H9 (cell line): ENCODE measurements at regions not wholly inside any gene's neighbourhood (a gene's known extent, or its start where the extent isn't known, plus 50 kb on each side); places are given as distances from the start of the nearest gene placed in this dataset.

ENCODE experiments used
- DNase-seq: peaks from one replicate; pipeline ENCODE4 v3.0.0-alpha.2; 2017
- H2AFZ ChIP-seq: one replicate; pipeline ENCODE4 v1.6.1; 2013; ENCODE audit warnings: mild to moderate bottlenecking, low read length, control low read depth, moderate library complexity
- H2AK5ac ChIP-seq: 2 replicates; pipeline ENCODE4 v1.6.1; 2013; ENCODE audit warnings: low read length, control low read depth, mixed read lengths; ENCODE audit not compliant: insufficient read length
- H2BK120ac ChIP-seq: one replicate; pipeline ENCODE4 v1.6.1; 2013; ENCODE audit warnings: low read depth, mild to moderate bottlenecking, low read length, control low read depth, inconsistent platforms; ENCODE audit not compliant: poor library complexity, severe bottlenecking
- H2BK12ac ChIP-seq: 2 replicates; pipeline ENCODE4 v1.6.1; 2013; ENCODE audit warnings: low read length, control low read depth, mixed read lengths, low read depth; ENCODE audit not compliant: insufficient read length
- H2BK15ac ChIP-seq: 2 replicates; pipeline ENCODE4 v1.6.1; 2013; ENCODE audit warnings: low read depth, low read length, control low read depth
- H2BK20ac ChIP-seq: one replicate; pipeline ENCODE4 v1.6.1; 2013; ENCODE audit warnings: low read depth, mild to moderate bottlenecking, low read length, control low read depth, inconsistent platforms; ENCODE audit not compliant: poor library complexity, severe bottlenecking
- H2BK5ac ChIP-seq: 2 replicates; pipeline ENCODE4 v1.6.1; 2013; ENCODE audit warnings: low read length, control low read depth, mixed read lengths; ENCODE audit not compliant: insufficient read length
- H3K14ac ChIP-seq: 2 replicates; pipeline ENCODE4 v1.6.1; 2013; ENCODE audit warnings: low read length, control low read depth; ENCODE audit not compliant: insufficient read depth
- H3K18ac ChIP-seq: 2 replicates; pipeline ENCODE4 v1.6.1; 2013; ENCODE audit warnings: low read depth, mild to moderate bottlenecking, mixed read lengths, low read length, control low read depth; ENCODE audit not compliant: insufficient read length
- H3K23ac ChIP-seq: 2 replicates; pipeline ENCODE4 v1.6.1; 2013; ENCODE audit warnings: low read length, control low read depth, mixed read lengths, low read depth; ENCODE audit not compliant: insufficient read length
- H3K23me2 ChIP-seq: 2 replicates; pipeline ENCODE4 v1.6.1; 2013; ENCODE audit warnings: low read depth, mild to moderate bottlenecking, mixed read lengths, low read length, control low read depth; ENCODE audit not compliant: insufficient read length, poor library complexity, severe bottlenecking
- H3K27ac ChIP-seq: 2 replicates; pipeline ENCODE4 v1.5.1; 2013; ENCODE audit warnings: low read length, control low read depth, mixed read lengths, low read depth; ENCODE audit not compliant: insufficient read length
- H3K27me3 ChIP-seq: 2 replicates; pipeline ENCODE4 v1.6.1; 2013; ENCODE audit warnings: low read length, control low read depth, inconsistent platforms; ENCODE audit not compliant: insufficient read depth
- H3K4ac ChIP-seq: 2 replicates; pipeline ENCODE4 v1.6.1; 2013; ENCODE audit warnings: low read depth, mild to moderate bottlenecking, control low read depth, inconsistent platforms, low read length, moderate library complexity
- H3K4me1 ChIP-seq: 2 replicates; pipeline ENCODE4 v1.6.1; 2013; ENCODE audit warnings: low read length, control low read depth, inconsistent platforms; ENCODE audit not compliant: insufficient read depth
- H3K4me2 ChIP-seq: 2 replicates; pipeline ENCODE4 v1.6.1; 2013; ENCODE audit warnings: low read length, control low read depth, mixed read lengths; ENCODE audit not compliant: insufficient read length, insufficient read depth
- H3K56ac ChIP-seq: 2 replicates; pipeline ENCODE4 v1.6.1; 2013; ENCODE audit warnings: low read depth, mild to moderate bottlenecking, mixed read lengths, low read length, control low read depth; ENCODE audit not compliant: insufficient read length
- H3K79me1 ChIP-seq: 2 replicates; pipeline ENCODE4 v1.6.1; 2013; ENCODE audit warnings: low read depth, mild to moderate bottlenecking, moderate library complexity, low read length, control low read depth, inconsistent platforms; ENCODE audit not compliant: insufficient read depth, poor library complexity, severe bottlenecking
- H3K79me2 ChIP-seq: 2 replicates; pipeline ENCODE4 v1.6.1; 2013; ENCODE audit warnings: low read length, control low read depth, inconsistent platforms; ENCODE audit not compliant: insufficient read depth
- H3K9ac ChIP-seq: 2 replicates; pipeline ENCODE4 v1.6.1; 2013; ENCODE audit warnings: low read length, control low read depth, mixed read lengths; ENCODE audit not compliant: insufficient read length; ENCODE audit errors: extremely low read depth
- H3K9me3 ChIP-seq: one replicate; pipeline ENCODE4 v1.6.1; 2013; ENCODE audit warnings: low read depth, low read length, inconsistent platforms; ENCODE audit not compliant: control insufficient read depth
- H3T11ph ChIP-seq: one replicate; pipeline ENCODE4 v1.6.1; 2013; ENCODE audit warnings: mild to moderate bottlenecking, low read length, control low read depth, inconsistent platforms
- H4K20me1 ChIP-seq: one replicate; pipeline ENCODE4 v1.6.1; 2013; ENCODE audit not compliant: control insufficient read depth, insufficient read length, insufficient read depth
- H4K5ac ChIP-seq: 2 replicates; pipeline ENCODE4 v1.6.1; 2013; ENCODE audit warnings: low read depth, mild to moderate bottlenecking, mixed read lengths, low read length, control low read depth; ENCODE audit not compliant: insufficient read length
- H4K8ac ChIP-seq: replicated peaks from 2 replicates; pipeline ENCODE4 v1.6.1; 2013; ENCODE audit warnings: low read length, control low read depth, mixed read lengths, low read depth; ENCODE audit not compliant: insufficient read length
- H4K91ac ChIP-seq: 2 replicates; pipeline ENCODE4 v1.6.1; 2013; ENCODE audit warnings: low read depth, mild to moderate bottlenecking, moderate library complexity, mixed read lengths, low read length, control low read depth; ENCODE audit not compliant: insufficient read length
- H3K27ac Mint-ChIP-seq, 3 experiments: 2 replicates in 2 of 3; 3 replicates in 1 of 3; pipeline ENCODE4 v1.8.0; 2020 to 2021; ENCODE audit warnings: mixed read lengths in 3 of 3, mild to moderate bottlenecking in 1 of 3, moderate library complexity in 1 of 3
- H3K27me3 Mint-ChIP-seq: 2 replicates; pipeline ENCODE4 v1.8.0; 2021; ENCODE audit warnings: low read depth, mild to moderate bottlenecking, moderate library complexity, mixed read lengths
- H3K36me3 Mint-ChIP-seq, 3 experiments: 2 replicates in 2 of 3; 3 replicates in 1 of 3; pipeline ENCODE4 v1.8.0; 2020 to 2021; ENCODE audit warnings: low read depth in 3 of 3, mixed read lengths in 3 of 3; ENCODE audit not compliant: insufficient read depth in 1 of 3
- H3K4me1 Mint-ChIP-seq, 2 experiments: 2 replicates each; pipeline ENCODE4 v1.8.0; 2020; ENCODE audit warnings: mixed read lengths in 2 of 2
- H3K4me3 Mint-ChIP-seq, 2 experiments: 2 replicates in 1 of 2; 3 replicates in 1 of 2; pipeline ENCODE4 v1.8.0; 2020 to 2021; ENCODE audit warnings: mild to moderate bottlenecking in 2 of 2, mixed read lengths in 2 of 2, moderate library complexity in 1 of 2
- H3K9me3 Mint-ChIP-seq, 2 experiments: 2 replicates in 1 of 2; 3 replicates in 1 of 2; pipeline ENCODE4 v1.8.0; 2020; ENCODE audit warnings: mild to moderate bottlenecking in 2 of 2, mixed read lengths in 2 of 2, moderate library complexity in 1 of 2
- WGBS: extraction: QIAGEN DNeasy Blood & Tissue Kit; methylation state at CpG from one replicate; pipeline ENCODE4 v1.1.7; 2013; ENCODE audit warnings: missing lambda C conversion rate, low lambda C conversion rate, mixed read lengths; ENCODE audit not compliant: insufficient read length; ENCODE audit errors: extremely low coverage; 5-methylcytosine and 5-hydroxymethylcytosine counted together
- TF ChIP-seq, protein P1 (sequence below): fragments of 200-600 bp; sonication (generic); conservative IDR thresholded peaks from 3 replicates; pipeline ENCODE4 v1.8.0; 2021; ENCODE audit warnings: antibody characterized with exemption, mild to moderate bottlenecking

DNA sequence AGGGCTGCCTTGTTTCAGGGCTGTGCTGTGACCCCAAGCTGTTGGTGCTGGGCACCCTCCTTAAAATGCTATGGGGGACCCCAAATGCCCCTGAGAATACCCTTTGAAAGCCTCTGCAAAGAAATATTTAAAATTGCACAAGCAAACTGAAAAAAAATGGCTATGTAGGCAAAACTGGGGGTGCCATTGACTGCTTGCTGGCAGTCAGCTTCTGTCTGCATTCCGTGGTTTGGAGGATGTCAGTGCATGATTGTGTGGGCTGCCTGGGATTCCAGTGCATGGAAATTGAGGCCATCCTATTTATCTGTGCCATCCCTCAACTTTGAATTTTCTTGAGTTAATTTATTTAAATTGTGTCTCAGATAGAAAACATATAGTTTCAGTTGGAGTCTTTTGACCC is 113.7 kb upstream of the RTL1 start:
- DNase-seq, result peak; percentile 8
- Histone ChIP-seq H4K20me1 (no peaks in the 10 kb centered on the region), H3K14ac (no peak overlapping the region), H3K4ac (no peak overlapping the region), H2BK20ac (no peak overlapping the region), H2BK5ac (no peak overlapping the region), H3K27me3 (no peaks in the 10 kb centered on the region), H3K9ac (no peak overlapping the region), H3T11ph (no peak overlapping the region), H2AFZ (no peak overlapping the region), H3K56ac (no peak overlapping the region), H3K18ac (no peak overlapping the region), H3K23me2 (no peaks in the 10 kb centered on the region), H2BK15ac (no peak overlapping the region), H4K91ac (no peak overlapping the region), H2AK5ac (no peak overlapping the region), H4K5ac (no peak overlapping the region), H3K27ac (no peak overlapping the region), H3K4me2 (no peak overlapping the region), H3K4me1 (no peaks in the 10 kb centered on the region), H4K8ac (no peak overlapping the region), H3K79me1 (no peaks in the 10 kb centered on the region), H3K79me2 (no peaks in the 10 kb centered on the region), H2BK120ac (no peak overlapping the region), H3K9me3 (no peaks in the 10 kb centered on the region), H2BK12ac (no peak overlapping the region), H3K23ac (no peak overlapping the region)
- Mint-ChIP-seq H3K9me3 (peaks cover 19 to 35% of the 10 kb centered on the region in 2 experiments), H3K27me3 (peaks cover 9% of the 10 kb centered on the region), H3K27ac (no peak overlapping the region), H3K4me1 (peaks cover 7% of the 10 kb centered on the region in 2 experiments), H3K36me3 (peaks cover 2 to 19% (median 9%) of the 10 kb centered on the region in 3 experiments; a peak in 4 of 7 replicates), H3K4me3 (no peak overlapping the region)
- no CpG with 5 or more reads among the region's 1 CpG for WGBS
- TF ChIP-seq, protein P1, sequence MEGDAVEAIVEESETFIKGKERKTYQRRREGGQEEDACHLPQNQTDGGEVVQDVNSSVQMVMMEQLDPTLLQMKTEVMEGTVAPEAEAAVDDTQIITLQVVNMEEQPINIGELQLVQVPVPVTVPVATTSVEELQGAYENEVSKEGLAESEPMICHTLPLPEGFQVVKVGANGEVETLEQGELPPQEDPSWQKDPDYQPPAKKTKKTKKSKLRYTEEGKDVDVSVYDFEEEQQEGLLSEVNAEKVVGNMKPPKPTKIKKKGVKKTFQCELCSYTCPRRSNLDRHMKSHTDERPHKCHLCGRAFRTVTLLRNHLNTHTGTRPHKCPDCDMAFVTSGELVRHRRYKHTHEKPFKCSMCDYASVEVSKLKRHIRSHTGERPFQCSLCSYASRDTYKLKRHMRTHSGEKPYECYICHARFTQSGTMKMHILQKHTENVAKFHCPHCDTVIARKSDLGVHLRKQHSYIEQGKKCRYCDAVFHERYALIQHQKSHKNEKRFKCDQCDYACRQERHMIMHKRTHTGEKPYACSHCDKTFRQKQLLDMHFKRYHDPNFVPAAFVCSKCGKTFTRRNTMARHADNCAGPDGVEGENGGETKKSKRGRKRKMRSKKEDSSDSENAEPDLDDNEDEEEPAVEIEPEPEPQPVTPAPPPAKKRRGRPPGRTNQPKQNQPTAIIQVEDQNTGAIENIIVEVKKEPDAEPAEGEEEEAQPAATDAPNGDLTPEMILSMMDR, result no peak
